CD14-positive monocyte (primary cell): ENCODE measurements at regions not wholly inside any gene's neighbourhood (a gene's known extent, or its start where the extent isn't known, plus 50 kb on each side); places are given as distances from the start of the nearest gene placed in this dataset.
A peak's percentile ranks its signal among the peaks of the same experiment; 100 is the strongest.

Source experiments
- DNase-seq, 3 donors: peaks; one replicate each; pipeline ENCODE4 v3.0.0-alpha.2; 2011 to 2022
- H2AFZ ChIP-seq: 2 replicates; pipeline ENCODE4 v1.6.0; 2012; ENCODE audit warnings: mild to moderate bottlenecking, low read depth, low read length, inconsistent platforms; ENCODE audit not compliant: insufficient read depth, poor library complexity, severe bottlenecking
- H3K27ac ChIP-seq, 2 donors: 1 replicate in 1 of 2; 2 replicates in 1 of 2; pipeline ENCODE4 v1.5.1; 2012 to 2013; ENCODE audit warnings: low read length in 2 of 2, control low read depth in 1 of 2, inconsistent platforms in 1 of 2, low read depth in 1 of 2, mild to moderate bottlenecking in 1 of 2
- H3K27me3 ChIP-seq, 2 donors: one replicate each; pipeline versions ENCODE4 v1.6.0 to v1.6.1; 2011 to 2013; ENCODE audit warnings: low read length in 2 of 2; ENCODE audit not compliant: control insufficient read depth in 2 of 2, insufficient read depth in 2 of 2
- H3K36me3 ChIP-seq, 2 donors: replicated peaks in 1 of 2; 1 replicate in 1 of 2; 2 replicates in 1 of 2; pipeline versions ENCODE4 v1.5.1 to v1.6.1; 2012 to 2013; ENCODE audit warnings: low read length in 2 of 2, control low read depth in 1 of 2, inconsistent platforms in 1 of 2, mild to moderate bottlenecking in 1 of 2; ENCODE audit not compliant: insufficient read depth in 2 of 2, control insufficient read depth in 1 of 2
- H3K4me1 ChIP-seq, 2 donors: 1 replicate in 1 of 2; 2 replicates in 1 of 2; pipeline versions ENCODE4 v1.5.1 to v1.6.1; 2012 to 2013; ENCODE audit warnings: low read length in 2 of 2, control low read depth in 1 of 2, inconsistent platforms in 1 of 2, mild to moderate bottlenecking in 1 of 2, moderate library complexity in 1 of 2; ENCODE audit not compliant: insufficient read depth in 2 of 2, control insufficient read depth in 1 of 2
- H3K4me2 ChIP-seq: replicated peaks from 2 replicates; pipeline ENCODE3; 2012; ENCODE audit warnings: low read length, moderate library complexity, mild to moderate bottlenecking; ENCODE audit not compliant: poor library complexity, severe bottlenecking; ENCODE audit errors: extremely low read depth
- H3K4me3 ChIP-seq, 3 experiments: fragments of 200-600 bp in 1 of 3; sonication (generic) in 1 of 3; replicated peaks in 1 of 3; 1 replicate in 2 of 3; 2 replicates in 1 of 3; pipeline ENCODE4 v1.5.1; 2011 to 2013; ENCODE audit warnings: low read length in 3 of 3, mild to moderate bottlenecking in 3 of 3, control low read depth in 2 of 3, low read depth in 2 of 3, inconsistent platforms in 1 of 3, moderate library complexity in 1 of 3
- H3K79me2 ChIP-seq: 2 replicates; pipeline ENCODE4 v1.6.0; 2012; ENCODE audit warnings: mild to moderate bottlenecking, control low read depth, inconsistent platforms, low read length, moderate library complexity; ENCODE audit not compliant: insufficient read depth
- H3K9ac ChIP-seq: 2 replicates; pipeline ENCODE4 v1.6.0; 2017; ENCODE audit warnings: low read length, mild to moderate bottlenecking; ENCODE audit not compliant: insufficient read depth, poor library complexity, severe bottlenecking
- H3K9me3 ChIP-seq, 2 donors: replicated peaks in 1 of 2; 1 replicate in 1 of 2; 2 replicates in 1 of 2; pipeline versions ENCODE4 v1.5.1 to v1.6.1; 2012 to 2013; ENCODE audit warnings: low read length in 2 of 2, control low read depth in 1 of 2; ENCODE audit not compliant: control insufficient read depth in 1 of 2, insufficient read depth in 1 of 2
- H4K20me1 ChIP-seq: 2 replicates; pipeline ENCODE4 v1.6.0; 2012; ENCODE audit warnings: mild to moderate bottlenecking, low read length, control low read depth, moderate library complexity; ENCODE audit not compliant: insufficient read depth
- H3K27ac Mint-ChIP-seq, 7 donors: one replicate each; pipeline ENCODE4 v1.8.0; 2020; ENCODE audit warnings: mild to moderate bottlenecking in 7 of 7, mixed read lengths in 7 of 7, moderate library complexity in 6 of 7, inconsistent platforms in 2 of 7
- H3K27me3 Mint-ChIP-seq, 3 donors: one replicate each; pipeline ENCODE4 v1.8.0; 2021 to 2022; ENCODE audit warnings: low read depth in 3 of 3, mild to moderate bottlenecking in 3 of 3, mixed read lengths in 3 of 3, moderate library complexity in 3 of 3, inconsistent platforms in 1 of 3
- H3K36me3 Mint-ChIP-seq, 2 donors: one replicate each; pipeline ENCODE4 v1.8.0; 2020; ENCODE audit warnings: mixed read lengths in 2 of 2, inconsistent platforms in 1 of 2, mild to moderate bottlenecking in 1 of 2
- H3K4me1 Mint-ChIP-seq: one replicate; pipeline ENCODE4 v1.8.0; 2020; ENCODE audit warnings: mild to moderate bottlenecking, mixed read lengths
- H3K4me3 Mint-ChIP-seq, 2 donors: one replicate each; pipeline ENCODE4 v1.8.0; 2020; ENCODE audit warnings: mild to moderate bottlenecking in 2 of 2, mixed read lengths in 2 of 2, moderate library complexity in 1 of 2
- H3K9me3 Mint-ChIP-seq, 7 donors: one replicate each; pipeline ENCODE4 v1.8.0; 2020 to 2022; ENCODE audit warnings: mixed read lengths in 7 of 7, mild to moderate bottlenecking in 6 of 7, moderate library complexity in 6 of 7, inconsistent platforms in 2 of 7
- CTCF ChIP-seq: fragments of 200-600 bp; IDR thresholded peaks from one replicate; pipeline ENCODE4 v1.8.0; 2022; ENCODE audit warnings: antibody characterized with exemption, mild to moderate bottlenecking
- WGBS: methylation state at CpG from one replicate; pipeline ENCODE4 v1.1.5; 2013; ENCODE audit warnings: missing lambda C conversion rate; ENCODE audit not compliant: insufficient coverage; 5-methylcytosine and 5-hydroxymethylcytosine counted together
- intact Hi-C, 2 donors: fragments of 100-400 bp; cut with micrococcal nuclease; formaldehyde crosslinking; loops; one replicate each; pipeline versions ENCODE4 v1.15.0 to v1.15.1; 2023

- H3K27ac Mint-ChIP-seq = no peak overlapping the region
- 100% methylated on average over 1 of the region's 3 CpGs for WGBS
- peaks cover 0 to 3% of the 10 kb centered on the region in 2 donors for H3K4me1 ChIP-seq
- H3K27me3 Mint-ChIP-seq = no peaks in the 10 kb centered on the region
- H3K9ac ChIP-seq = no peak overlapping the region
- intact Hi-C loops = no loop called here
- no peaks in the 10 kb centered on the region for H4K20me1 ChIP-seq
- H3K27ac ChIP-seq = no peak overlapping the region
- H2AFZ ChIP-seq = no peak overlapping the region
- H3K79me2 ChIP-seq = no peaks in the 10 kb centered on the region
- no peak for TF ChIP-seq CTCF
- no peak overlapping the region for H3K4me3 ChIP-seq
- H3K4me3 Mint-ChIP-seq = no peak overlapping the region
- no peak for DNase-seq
- peaks cover 17% of the 10 kb centered on the region for H3K4me1 Mint-ChIP-seq
- no peaks in the 10 kb centered on the region for H3K36me3 ChIP-seq
- H3K9me3 Mint-ChIP-seq = peaks cover 0 to 5% (median 0%) of the 10 kb centered on the region in 7 donors
- no peaks in the 10 kb centered on the region for H3K9me3 ChIP-seq
- H3K27me3 ChIP-seq = no peaks in the 10 kb centered on the region
- no peaks in the 10 kb centered on the region for H3K36me3 Mint-ChIP-seq
- no peak overlapping the region for H3K4me2 ChIP-seq
These were observed 602.9 kb downstream of the TLE1 start for GRCh38 chr9:81086416-81086815.

DNA sequence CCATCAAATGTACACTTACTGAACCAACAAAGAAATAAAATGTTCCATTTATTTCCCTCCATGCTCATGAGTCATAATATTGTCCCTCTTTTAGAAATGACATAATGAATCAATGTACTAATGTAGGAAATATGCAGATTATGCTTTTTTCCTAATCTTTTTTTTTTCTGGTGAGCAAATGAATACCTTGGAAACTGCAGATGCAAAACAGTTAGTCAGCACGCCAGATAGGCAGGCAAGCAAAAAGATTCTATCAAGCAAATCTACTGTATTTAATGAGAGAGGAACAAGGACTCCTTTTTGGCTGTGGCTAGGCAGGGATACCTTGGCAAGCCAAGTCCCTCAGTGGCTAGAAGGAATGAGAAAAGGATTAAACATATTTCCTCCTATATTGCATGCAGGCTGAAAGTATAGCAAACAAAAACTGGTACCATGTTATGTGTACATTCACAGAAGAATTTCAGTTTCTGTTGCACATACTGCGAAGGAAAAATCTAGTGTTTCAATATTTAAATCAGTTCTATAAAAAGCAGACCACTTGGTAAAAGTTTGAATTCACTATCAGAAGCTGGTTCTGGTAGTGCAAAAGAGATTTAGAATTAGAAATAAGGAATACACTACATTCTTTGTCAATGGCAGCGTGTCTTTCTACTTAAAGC, 605.4 kb downstream of the TLE1 start:
- Mint-ChIP-seq H3K4me1 (peaks cover 16% of the 10 kb centered on the region), H3K9me3 (peaks cover 0 to 1% (median 0%) of the 10 kb centered on the region in 7 donors), H3K27me3 (peaks cover 0 to 1% (median 0%) of the 10 kb centered on the region in 3 donors), H3K36me3 (no peaks in the 10 kb centered on the region), H3K27ac (peak overlapping the region in 1 of 7 donors; percentile 61), H3K4me3 (no peak overlapping the region)
- Histone ChIP-seq H3K4me3 (no peak overlapping the region), H3K79me2 (no peaks in the 10 kb centered on the region), H3K36me3 (no peaks in the 10 kb centered on the region), H2AFZ (no peak overlapping the region), H3K27ac (no peak overlapping the region), H3K9ac (no peak overlapping the region), H3K27me3 (no peaks in the 10 kb centered on the region), H3K4me1 (peaks cover 0 to 3% of the 10 kb centered on the region in 2 donors), H3K4me2 (no peak overlapping the region), H4K20me1 (no peaks in the 10 kb centered on the region), H3K9me3 (no peaks in the 10 kb centered on the region)
- no peak for TF ChIP-seq CTCF
- DNase-seq = no peak
- intact Hi-C loops = no loop called here
- no CpG with 5 or more reads among the region's 3 CpGs for WGBS
